Muscle of back (tissue), 3 donors: ENCODE measurements at regions not wholly inside any gene's neighbourhood (a gene's known extent, or its start where the extent isn't known, plus 50 kb on each side); places are given as distances from the start of the nearest gene placed in this dataset.

Experiments used
- DNase-seq, 3 donors: peaks; one replicate each; pipeline versions ENCODE4 v3.0.0 to v3.0.0-alpha.2; 2013

DNA sequence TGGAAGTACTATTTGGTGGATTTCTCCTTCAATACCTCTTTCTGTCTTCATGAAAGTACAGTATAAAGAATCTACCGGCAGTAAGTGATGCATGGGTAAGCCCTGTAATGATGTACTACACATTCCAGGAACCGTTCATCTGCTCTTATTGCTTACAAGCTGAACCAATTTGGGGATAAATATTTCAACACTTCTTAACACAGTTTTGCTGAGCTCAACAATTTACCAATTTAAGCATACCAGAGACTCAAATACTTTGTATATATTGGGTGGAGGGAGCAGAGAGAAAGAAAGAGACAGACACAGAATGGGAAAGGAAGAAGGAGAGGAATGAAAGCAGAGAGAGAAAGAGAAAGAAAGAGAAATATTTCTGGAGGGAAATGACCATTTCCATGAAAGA lies 821.1 kb upstream of the FLRT2 start:
- DNase-seq, result peak in 2 of 3 donors; percentile 1 to 5

DNA sequence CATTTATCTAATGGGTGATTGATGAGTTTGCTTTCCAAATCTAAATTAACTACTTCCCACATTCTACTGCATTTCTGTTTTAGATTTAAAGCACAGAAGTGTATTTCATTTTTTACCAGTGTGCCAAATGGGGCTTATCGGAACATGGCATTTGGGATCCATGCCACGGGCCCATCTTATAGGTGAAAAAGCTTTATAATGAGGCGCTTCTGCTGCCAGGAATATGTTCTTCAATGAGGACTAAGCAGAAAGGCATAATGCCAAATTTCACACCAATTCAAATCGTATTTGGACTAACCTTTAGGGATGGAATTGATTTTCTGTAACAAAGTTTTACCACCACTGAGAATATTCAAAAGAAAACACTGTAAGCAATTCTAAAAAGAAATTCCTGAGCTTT lies 803.5 kb upstream of the FLRT2 start:
- DNase-seq, result no peak

GRCh38 chr14:84749191-84749955 lies 780.6 kb upstream of the FLRT2 start:
- peak in 1 of 3 donors; percentile 5 for DNase-seq

DNA sequence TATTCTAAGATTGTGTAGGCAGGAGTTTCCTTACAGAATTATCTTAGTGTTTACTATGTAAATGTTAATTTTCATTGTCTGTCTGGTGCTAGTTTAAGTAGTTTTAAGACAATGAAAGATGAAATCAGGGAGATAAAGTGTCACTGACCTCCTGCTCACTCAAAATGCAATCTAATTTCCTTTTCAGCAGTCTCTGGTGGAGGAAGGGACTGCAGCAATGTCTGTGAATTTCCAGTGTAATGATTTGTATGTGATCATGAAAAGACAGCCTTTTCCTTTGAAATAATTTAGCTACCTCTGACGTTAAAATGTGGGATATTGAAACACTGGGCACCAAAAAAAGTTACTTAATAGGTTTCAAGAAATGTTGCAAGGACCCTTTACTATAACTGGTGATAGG lies 779.7 kb upstream of the FLRT2 start:
- DNase-seq, result no peak

DNA sequence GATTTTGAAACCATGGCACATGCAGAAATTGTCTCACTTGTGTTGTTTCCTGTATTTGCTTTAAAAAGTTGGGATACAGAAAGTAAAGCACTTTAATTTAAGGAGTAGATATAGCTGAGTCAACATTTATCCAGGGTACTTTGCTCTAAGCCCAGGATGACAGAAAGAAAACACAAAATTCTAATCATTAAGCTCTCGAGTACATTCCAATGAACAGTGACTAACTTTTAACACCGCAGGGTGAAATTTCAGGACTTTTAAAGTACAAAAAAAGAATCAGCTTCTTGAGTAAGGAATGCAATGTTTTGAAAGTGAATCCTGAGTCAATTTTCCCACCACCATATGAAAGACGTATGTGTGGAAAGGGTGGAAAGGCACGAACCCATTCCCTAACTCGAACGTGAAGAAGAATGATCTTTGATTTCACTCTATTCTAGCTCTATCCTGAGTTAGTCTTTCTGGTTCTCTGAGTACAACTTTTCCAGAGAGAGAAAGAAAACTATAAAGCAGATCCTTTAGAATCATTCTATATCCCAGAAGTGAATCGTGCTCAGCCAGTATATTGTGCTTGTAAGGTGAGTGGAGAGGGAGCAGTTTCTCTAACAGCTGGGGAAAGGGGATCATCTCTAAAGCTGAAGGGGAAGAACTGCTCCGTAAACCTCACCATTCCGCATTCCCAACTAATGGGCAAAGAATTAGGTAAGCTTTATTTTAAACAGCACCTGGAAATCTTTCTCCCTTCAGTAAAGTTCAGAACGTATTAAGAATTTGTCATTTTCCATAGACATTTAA lies 779.0 kb upstream of the FLRT2 start:
- peak in 1 of 3 donors; percentile 53 for DNase-seq

DNA sequence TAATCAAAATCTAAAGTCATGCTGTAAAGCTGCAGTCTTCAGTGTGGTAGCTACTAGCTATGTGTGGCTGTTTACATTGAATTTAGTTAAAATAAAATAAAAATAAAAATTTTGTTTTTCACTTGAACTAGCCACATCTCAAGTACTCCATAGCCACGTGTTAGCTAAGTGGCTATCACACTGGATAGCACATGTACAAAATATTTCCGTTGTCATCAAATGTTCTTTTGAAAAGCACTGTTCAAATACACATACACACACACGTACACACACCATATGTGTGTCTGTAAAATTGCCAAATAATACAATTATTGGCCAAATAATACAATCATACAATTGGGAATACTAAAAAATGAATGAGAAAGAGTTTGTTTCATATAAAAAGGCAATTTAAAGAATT lies 778.2 kb upstream of the FLRT2 start:
- DNase-seq, result no peak

- peak in 1 of 3 donors; percentile 28 for DNase-seq
Measured at GRCh38 chr14:84760489-84761126, 769.3 kb upstream of the FLRT2 start.

GRCh38 chr14:84767434-84767833 lies 762.5 kb upstream of the FLRT2 start:
- no peak for DNase-seq

DNA sequence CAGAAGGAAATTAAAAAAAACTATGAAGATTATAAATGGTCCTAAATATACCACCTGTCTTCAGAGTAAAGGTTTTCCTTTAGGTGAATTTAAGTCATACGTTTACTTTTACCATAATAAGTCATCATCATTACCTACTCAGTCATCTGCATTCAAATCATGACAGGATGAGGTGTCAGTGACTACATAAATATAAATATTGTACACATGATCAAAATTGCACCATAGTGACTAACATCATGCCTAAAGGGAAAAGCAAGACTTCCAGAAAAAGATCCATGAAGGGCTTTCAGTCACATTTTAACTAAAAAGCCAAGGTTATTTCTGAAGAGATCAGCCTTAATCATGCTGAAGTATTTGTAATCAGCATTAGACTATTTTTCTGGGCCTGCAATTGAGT lies 759.9 kb upstream of the FLRT2 start:
- no peak for DNase-seq

DNA sequence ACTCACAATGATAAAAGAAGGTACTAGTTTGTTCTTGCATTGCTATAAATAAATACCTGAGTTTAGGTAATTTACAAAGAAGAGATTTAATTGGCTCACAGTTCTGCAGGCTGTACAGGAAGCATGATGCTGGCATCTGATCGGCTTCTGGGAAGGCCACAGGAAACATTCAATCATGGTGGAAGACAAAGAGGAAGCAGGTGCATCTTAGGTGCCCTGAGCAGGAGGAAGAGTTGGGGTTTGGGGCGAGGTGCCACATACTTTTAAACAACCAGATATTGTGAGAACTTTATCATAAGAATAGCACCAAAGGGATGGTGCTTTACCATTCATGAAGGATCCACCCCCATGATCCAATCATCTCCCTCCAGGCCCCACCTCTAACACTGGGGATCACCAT lies 752.6 kb upstream of the FLRT2 start:
- no peak for DNase-seq

- DNase-seq, result no peak
Measured at GRCh38 chr14:84782902-84783301, 747.0 kb upstream of the FLRT2 start.

- DNase-seq, result peak in 1 of 3 donors; percentile 16
Measured at GRCh38 chr14:84783511-84783910, 746.4 kb upstream of the FLRT2 start.

GRCh38 chr14:84785996-84786395 lies 743.9 kb upstream of the FLRT2 start:
- DNase-seq, result no peak

DNA sequence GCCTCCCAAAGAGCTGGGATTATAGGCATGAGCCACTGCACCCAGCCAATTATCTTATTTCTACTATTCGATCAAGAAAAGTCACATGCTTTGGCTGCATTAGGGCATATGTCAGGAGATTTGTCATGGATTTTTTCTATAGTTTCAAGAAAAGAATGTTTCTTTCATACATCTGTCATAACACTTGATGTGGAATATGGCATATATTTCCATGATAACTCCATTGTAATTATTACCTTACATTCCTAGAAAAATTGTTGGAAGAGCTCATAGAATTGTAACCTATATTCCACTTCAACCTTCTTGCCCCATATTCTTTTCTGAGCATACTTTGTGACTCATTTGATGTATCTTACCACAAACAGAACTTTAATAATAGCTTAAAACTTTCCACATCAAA lies 740.9 kb upstream of the FLRT2 start:
- DNase-seq, result no peak

DNA sequence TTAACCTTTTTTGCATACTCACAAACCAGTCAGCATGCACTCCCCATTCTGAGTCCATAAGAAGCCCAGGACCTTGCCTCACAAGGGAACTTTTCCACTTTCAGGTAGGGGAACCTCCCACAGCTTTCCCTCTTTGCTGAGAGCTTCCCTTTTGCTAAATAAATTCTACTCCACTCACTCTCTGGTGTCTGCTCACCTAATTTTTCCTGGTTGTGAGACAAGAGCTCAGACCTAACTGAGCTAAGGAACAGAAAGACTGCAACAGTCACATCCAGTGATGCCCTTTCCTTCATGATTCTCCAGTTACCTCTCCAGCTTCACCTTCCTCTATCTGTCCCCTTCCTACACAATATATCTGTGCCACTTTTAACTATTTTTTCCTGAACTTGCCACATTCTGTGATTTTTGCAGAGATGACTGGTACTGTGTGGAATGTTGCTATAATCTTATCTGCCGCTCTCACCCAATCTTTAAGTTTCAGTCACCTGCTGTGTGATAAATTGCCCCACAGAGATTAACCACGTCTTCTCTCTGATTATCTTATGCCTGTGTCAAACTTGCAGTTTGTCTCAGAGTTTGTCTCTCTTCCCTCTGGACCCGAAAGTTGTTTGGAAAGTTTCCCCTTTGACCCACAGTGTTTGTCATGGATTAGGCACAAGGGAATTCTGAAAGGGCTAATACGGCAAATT lies 737.1 kb upstream of the FLRT2 start:
- DNase-seq, result no peak

- no peak for DNase-seq
Measured at GRCh38 chr14:84797326-84797725, 732.6 kb upstream of the FLRT2 start.

- DNase-seq, result no peak
Measured at GRCh38 chr14:84804468-84804867, 725.5 kb upstream of the FLRT2 start.

DNA sequence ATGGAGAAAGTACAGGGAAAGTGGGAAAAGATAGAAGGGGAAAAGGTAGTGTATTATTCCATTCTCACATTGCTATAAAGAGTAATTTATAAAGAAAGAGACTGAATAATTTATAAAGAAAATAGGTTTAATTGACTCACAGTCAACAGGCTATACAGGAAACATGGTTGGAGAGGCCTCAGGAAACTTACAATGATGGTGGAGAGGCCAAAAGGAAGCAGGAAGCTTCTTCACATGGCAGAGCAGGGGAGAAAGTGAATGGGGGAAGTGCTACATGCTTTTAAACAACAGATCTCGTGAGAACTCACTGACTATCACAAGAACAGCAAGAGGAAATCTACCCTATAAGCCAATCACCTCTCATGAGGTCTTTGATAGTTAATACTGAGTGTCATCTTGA lies 725.0 kb upstream of the FLRT2 start:
- no peak for DNase-seq

GRCh38 chr14:84806181-84806580 lies 723.8 kb upstream of the FLRT2 start:
- DNase-seq, result no peak

- peak in 1 of 3 donors; percentile 7 for DNase-seq
Measured at GRCh38 chr14:84806622-84807021, 723.3 kb upstream of the FLRT2 start.

- peak in 1 of 3 donors; percentile 31 for DNase-seq
Measured at GRCh38 chr14:84807673-84808072, 722.3 kb upstream of the FLRT2 start.

GRCh38 chr14:84809158-84809557 lies 720.8 kb upstream of the FLRT2 start:
- DNase-seq, result no peak
